ENCODE measurements at regions not wholly inside any gene's neighbourhood (a gene's known extent, or its start where the extent isn't known, plus 50 kb on each side); places are given as distances from the start of the nearest gene placed in this dataset.

- Mint-ChIP-seq H3K36me3 (ENCODE audit: insufficient read depth, unreplicated experiment) (no peaks in the 10 kb centered on the region), H3K27ac (ENCODE audit: unreplicated experiment) (no peak overlapping the region), H3K9me3 (ENCODE audit: low read depth, unreplicated experiment) (peaks cover 5% of the 10 kb centered on the region), H3K4me1 (ENCODE audit: low read depth, unreplicated experiment) (peaks cover under 1% of the 10 kb centered on the region), H3K27me3 (ENCODE audit: unreplicated experiment) (no peaks in the 10 kb centered on the region), H3K4me3 (ENCODE audit: low read depth, unreplicated experiment) (no peak overlapping the region)
- CTCF ChIA-PET, result no interaction called here
- intact Hi-C loops (cut with micrococcal nuclease; ENCODE audit: unreplicated experiment), result loop anchor here (5.0 kb wide), 1 partner anchor 96 kb away; no protein-coding TSS in a partner anchor
- no TSS peak for BruUV-seq (replicated peaks)
- TF ChIP-seq CTCF (IDR thresholded peaks at IDR 0.05; ENCODE audit: unreplicated experiment), result no peak
- DNase-seq, result no peak
Observed at GRCh38 chr6:95186710-95187109, 390.6 kb upstream of the MANEA start.

GRCh38 chr6:95197590-95197989 lies 379.7 kb upstream of the MANEA start:
- intact Hi-C loops (cut with micrococcal nuclease; ENCODE audit: unreplicated experiment), result no loop called here
- no peaks in the 10 kb centered on the region for H3K36me3 Mint-ChIP-seq (ENCODE audit: insufficient read depth, unreplicated experiment)
- CTCF ChIA-PET, result no interaction called here
- no peak for TF ChIP-seq CTCF (IDR thresholded peaks at IDR 0.05; ENCODE audit: unreplicated experiment)
- no peak overlapping the region for H3K27ac Mint-ChIP-seq (ENCODE audit: unreplicated experiment)
- BruUV-seq (replicated peaks), result no TSS peak
- no peaks in the 10 kb centered on the region for H3K4me1 Mint-ChIP-seq (ENCODE audit: low read depth, unreplicated experiment)
- no peaks in the 10 kb centered on the region for H3K27me3 Mint-ChIP-seq (ENCODE audit: unreplicated experiment)
- no peak for DNase-seq
- no peak overlapping the region for H3K4me3 Mint-ChIP-seq (ENCODE audit: low read depth, unreplicated experiment)
- H3K9me3 Mint-ChIP-seq (ENCODE audit: low read depth, unreplicated experiment), result no peaks in the 10 kb centered on the region

- Mint-ChIP-seq H3K9me3 (ENCODE audit: low read depth, unreplicated experiment) (no peaks in the 10 kb centered on the region), H3K27ac (ENCODE audit: unreplicated experiment) (no peak overlapping the region), H3K4me1 (ENCODE audit: low read depth, unreplicated experiment) (no peaks in the 10 kb centered on the region), H3K36me3 (ENCODE audit: insufficient read depth, unreplicated experiment) (no peaks in the 10 kb centered on the region), H3K4me3 (ENCODE audit: low read depth, unreplicated experiment) (no peak overlapping the region), H3K27me3 (ENCODE audit: unreplicated experiment) (no peaks in the 10 kb centered on the region)
- CTCF ChIA-PET, result interaction anchor here (0.9 to 1.0 kb wide), 3 partner anchors 78 to 159 kb away, joined by 3 to 6 read pairs (median 3); no protein-coding TSS in a partner anchor
- intact Hi-C loops (cut with micrococcal nuclease; ENCODE audit: unreplicated experiment), result loop anchor here (1.0 kb wide), 2 partner anchors 77 to 149 kb away; no protein-coding TSS in a partner anchor
- no TSS peak for BruUV-seq (replicated peaks)
- peak; percentile 47 for DNase-seq
- peak; percentile 56 for TF ChIP-seq CTCF (IDR thresholded peaks at IDR 0.05; ENCODE audit: unreplicated experiment)
Observed at GRCh38 chr6:95203153-95203754, 374.1 kb upstream of the MANEA start.

- H3K36me3 Mint-ChIP-seq (ENCODE audit: insufficient read depth, unreplicated experiment), result no peaks in the 10 kb centered on the region
- BruUV-seq (replicated peaks), result no TSS peak
- intact Hi-C loops (cut with micrococcal nuclease; ENCODE audit: unreplicated experiment), result no loop called here
- no peak overlapping the region for H3K4me3 Mint-ChIP-seq (ENCODE audit: low read depth, unreplicated experiment)
- H3K27me3 Mint-ChIP-seq (ENCODE audit: unreplicated experiment), result no peaks in the 10 kb centered on the region
- CTCF ChIA-PET, result interaction anchor here (0.5 kb wide), 1 partner anchor 77 kb away, joined by 3 read pairs; no protein-coding TSS in a partner anchor
- DNase-seq, result no peak
- TF ChIP-seq CTCF (IDR thresholded peaks at IDR 0.05; ENCODE audit: unreplicated experiment), result no peak
- H3K9me3 Mint-ChIP-seq (ENCODE audit: low read depth, unreplicated experiment), result no peaks in the 10 kb centered on the region
- H3K4me1 Mint-ChIP-seq (ENCODE audit: low read depth, unreplicated experiment), result no peaks in the 10 kb centered on the region
- H3K27ac Mint-ChIP-seq (ENCODE audit: unreplicated experiment), result no peak overlapping the region
Observed at GRCh38 chr6:95204178-95204577, 373.2 kb upstream of the MANEA start.

Measured in Calu3 (cell line).